IMR-90 (cell line): ENCODE measurements at regions not wholly inside any gene's neighbourhood (a gene's known extent, or its start where the extent isn't known, plus 50 kb on each side); places are given as distances from the start of the nearest gene placed in this dataset.

Experiments
- ATAC-seq: fragments of 200-7000 bp; cut with Tn5 transposase; 2 replicates; pipeline ENCODE4 v1.9.1; 2020; ENCODE audit warnings: low read depth, mild to moderate bottlenecking, moderate library complexity
- BruUV-seq: library from RNA; stranded (reverse); fragments of 400-500 nt; replicated peaks from 2 replicates; lab custom pipeline; 2021; lab: Mats Ljungman, UMichigan
- CTCF ChIA-PET: fragments of 300-600 bp; formaldehyde crosslinking; extraction: SDS; loops from one replicate; lab custom pipeline; 2021; ENCODE audit warnings: antibody characterized with exemption; lab: Yijun Ruan, JAX
- POLR2A ChIA-PET: fragments of 300-600 bp; sonication (Branson Sonifier 250); formaldehyde crosslinking; loops from one replicate; lab custom pipeline; 2022; ENCODE audit warnings: antibody characterized with exemption; ENCODE audit not compliant: unreplicated experiment; lab: Charles Lee
- DNase-seq: peaks from one replicate; pipeline ENCODE4 v3.0.0; 2013
- H2AFZ ChIP-seq: replicated peaks from 2 replicates; pipeline ENCODE3; 2013; ENCODE audit warnings: low read length, mild to moderate bottlenecking; ENCODE audit not compliant: poor library complexity
- H2AK5ac ChIP-seq: 2 replicates; pipeline ENCODE4 v1.6.1; 2013; ENCODE audit warnings: low read depth, low read length, inconsistent platforms
- H2AK9ac ChIP-seq: replicated peaks from 2 replicates; pipeline ENCODE3; 2013; ENCODE audit warnings: mild to moderate bottlenecking, low read depth, low read length, moderate library complexity; ENCODE audit not compliant: poor library complexity
- H2BK120ac ChIP-seq: 2 replicates; pipeline ENCODE4 v1.6.1; 2013; ENCODE audit warnings: low read depth, low read length, inconsistent platforms
- H2BK15ac ChIP-seq: 3 replicates; pipeline ENCODE4 v1.6.1; 2013; ENCODE audit warnings: low read depth, low read length, inconsistent platforms
- H2BK20ac ChIP-seq: 2 replicates; pipeline ENCODE4 v1.6.1; 2013; ENCODE audit warnings: low read depth, mild to moderate bottlenecking, inconsistent platforms, low read length, moderate library complexity
- H2BK5ac ChIP-seq: 2 replicates; pipeline ENCODE4 v1.6.1; 2013; ENCODE audit warnings: mild to moderate bottlenecking, low read depth, low read length, inconsistent platforms; ENCODE audit not compliant: poor library complexity, severe bottlenecking
- H3K14ac ChIP-seq: replicated peaks from 2 replicates; pipeline ENCODE4 v1.6.1; 2013; ENCODE audit warnings: low read depth, low read length, inconsistent platforms
- H3K18ac ChIP-seq: 2 replicates; pipeline ENCODE4 v1.6.1; 2013; ENCODE audit warnings: low read depth, low read length, control low read depth
- H3K23ac ChIP-seq: 2 replicates; pipeline ENCODE4 v1.6.1; 2013; ENCODE audit warnings: low read depth, low read length, inconsistent platforms
- H3K27ac ChIP-seq: 2 replicates; pipeline ENCODE4 v1.5.1; 2013; ENCODE audit warnings: mild to moderate bottlenecking, control low read depth, low read length; ENCODE audit not compliant: insufficient read depth
- H3K27me3 ChIP-seq: 2 replicates; pipeline ENCODE4 v1.6.1; 2013; ENCODE audit warnings: low read length; ENCODE audit not compliant: control insufficient read depth, insufficient read depth
- H3K36me3 ChIP-seq: 2 replicates; pipeline ENCODE4 v1.6.1; 2013; ENCODE audit warnings: low read length, mixed read lengths; ENCODE audit not compliant: control insufficient read depth, insufficient read depth
- H3K4ac ChIP-seq: 2 replicates; pipeline ENCODE4 v1.6.1; 2013; ENCODE audit warnings: low read depth, low read length, inconsistent platforms
- H3K4me1 ChIP-seq: 2 replicates; pipeline ENCODE4 v1.6.1; 2013; ENCODE audit warnings: low read length, mixed read lengths; ENCODE audit not compliant: control insufficient read depth, insufficient read depth
- H3K4me2 ChIP-seq: 2 replicates; pipeline ENCODE4 v1.6.1; 2013; ENCODE audit warnings: low read depth, mild to moderate bottlenecking, control low read depth, low read length, moderate library complexity
- H3K4me3 ChIP-seq: 2 replicates; pipeline ENCODE4 v1.5.1; 2013; ENCODE audit warnings: low read depth, mild to moderate bottlenecking, control low read depth, low read length, moderate library complexity; ENCODE audit not compliant: insufficient read depth
- H3K56ac ChIP-seq: 2 replicates; pipeline ENCODE4 v1.6.1; 2013; ENCODE audit warnings: low read length, inconsistent platforms; ENCODE audit not compliant: insufficient read depth; ENCODE audit errors: extremely low read depth
- H3K79me1 ChIP-seq, 2 experiments: 2 replicates each; pipeline ENCODE4 v1.6.1; 2013; ENCODE audit warnings: low read length in 2 of 2, inconsistent platforms in 1 of 2, low read depth in 1 of 2
- H3K9ac ChIP-seq: 2 replicates; pipeline ENCODE4 v1.6.1; 2013; ENCODE audit warnings: low read depth, low read length, control low read depth
- H3K9me1 ChIP-seq: 2 replicates; pipeline ENCODE4 v1.6.1; 2013; ENCODE audit warnings: low read length, inconsistent platforms; ENCODE audit not compliant: insufficient read depth
- H3K9me3 ChIP-seq: 2 replicates; pipeline ENCODE4 v1.6.1; 2013; ENCODE audit warnings: low read length; ENCODE audit not compliant: control insufficient read depth, insufficient read depth
- H4K20me1 ChIP-seq: 2 replicates; pipeline ENCODE4 v1.6.1; 2013; ENCODE audit warnings: low read length, inconsistent platforms; ENCODE audit not compliant: insufficient read depth
- H4K5ac ChIP-seq: 2 replicates; pipeline ENCODE4 v1.6.1; 2013; ENCODE audit warnings: mild to moderate bottlenecking, low read depth, low read length, control low read depth
- H4K8ac ChIP-seq, 2 experiments: 2 replicates each; pipeline ENCODE4 v1.6.1; 2013; ENCODE audit warnings: low read depth in 2 of 2, low read length in 2 of 2, control low read depth in 1 of 2, inconsistent platforms in 1 of 2
- H4K91ac ChIP-seq: 2 replicates; pipeline ENCODE4 v1.6.1; 2013; ENCODE audit warnings: low read depth, low read length, inconsistent platforms; ENCODE audit not compliant: insufficient read depth
- BHLHE40 ChIP-seq: fragments of 150-350 bp; IDR thresholded peaks from 2 replicates; pipeline ENCODE4 v1.6.1; 2016; ENCODE audit warnings: mild to moderate bottlenecking, low read depth, low read length
- CEBPB ChIP-seq: IDR thresholded peaks from 2 replicates; pipeline ENCODE4 v1.6.1; 2012; ENCODE audit warnings: low read depth, low read length, improper control_type of control experiment
- CTCF ChIP-seq: conservative IDR thresholded peaks from 2 replicates; pipeline ENCODE4 v1.5.1; 2012; ENCODE audit warnings: mild to moderate bottlenecking, low read depth, low read length, improper control_type of control experiment
- FOS ChIP-seq: fragments of 150-350 bp; IDR thresholded peaks from 2 replicates; pipeline ENCODE4 v1.6.1; 2016; ENCODE audit warnings: low read depth, low read length
- MAZ ChIP-seq: IDR thresholded peaks from 2 replicates; pipeline ENCODE4 v1.6.1; 2012; ENCODE audit warnings: low read depth, mild to moderate bottlenecking, low read length, improper control_type of control experiment, moderate library complexity, borderline replicate concordance
- POLR2A ChIP-seq: IDR thresholded peaks from 2 replicates; pipeline ENCODE4 v1.6.1; 2012; ENCODE audit warnings: mild to moderate bottlenecking, low read depth, low read length
- RAD21 ChIP-seq: IDR thresholded peaks from 2 replicates; pipeline ENCODE4 v1.6.1; 2012; ENCODE audit warnings: low read length, improper control_type of control experiment
- WGBS, 2 experiments: methylation state at CpG; one replicate each; pipeline versions ENCODE4 v1.1.5 to v1.1.7; 2013; ENCODE audit warnings: missing lambda C conversion rate in 2 of 2; ENCODE audit not compliant: insufficient read length in 1 of 2; ENCODE audit errors: extremely low coverage in 2 of 2; 5-methylcytosine and 5-hydroxymethylcytosine counted together
- dilution Hi-C: fragments of 300-500 bp; cut with HindIII; formaldehyde crosslinking; loops from one replicate; pipeline ENCODE4 v1.14.3; 2018; ENCODE audit warnings: low sequenced_read_pairs; ENCODE audit not compliant: unreplicated experiment
- in situ Hi-C: fragments of 300-500 bp; cut with MboI; formaldehyde crosslinking; loops from 3 replicates; pipeline ENCODE4 v1.14.3; 2019; ENCODE audit warnings: low sequenced_read_pairs, inconsistent platforms, mixed read lengths
- intact Hi-C: fragments of 100-400 bp; cut with micrococcal nuclease; formaldehyde crosslinking; loops from 2 replicates; pipeline ENCODE4 v1.10.0; 2022
- TF ChIP-seq, protein P1 (sequence below): fragments of 150-350 bp; IDR thresholded peaks from 2 replicates; pipeline ENCODE4 v1.6.1; 2017; ENCODE audit warnings: mild to moderate bottlenecking, antibody characterized with exemption, low read length, low read depth

- Histone ChIP-seq H3K4me3 (no peak overlapping the region), H4K20me1 (no peaks in the 10 kb centered on the region), H2AFZ (no peak overlapping the region), H2AK9ac (no peak overlapping the region), H2AK5ac (no peak overlapping the region), H3K9me3 (no peaks in the 10 kb centered on the region), H3K4ac (no peak overlapping the region), H3K36me3 (no peaks in the 10 kb centered on the region), H4K5ac (no peak overlapping the region), H3K27ac (no peak overlapping the region), H3K23ac (no peak overlapping the region), H3K4me1 (no peaks in the 10 kb centered on the region), H2BK15ac (no peak overlapping the region), H3K56ac (no peak overlapping the region), H3K14ac (no peak overlapping the region), H4K91ac (no peak overlapping the region), H3K79me1 (no peaks in the 10 kb centered on the region), H3K9me1 (no peaks in the 10 kb centered on the region), H3K18ac (no peak overlapping the region), H2BK120ac (no peak overlapping the region), H2BK5ac (no peak overlapping the region), H2BK20ac (no peak overlapping the region), H3K9ac (no peak overlapping the region), H3K4me2 (no peak overlapping the region), H3K27me3 (no peaks in the 10 kb centered on the region), H4K8ac (no peak overlapping the region)
- no CpG with 5 or more reads among the region's 6 CpGs for WGBS, 2 experiments
- TF ChIP-seq, protein P1, sequence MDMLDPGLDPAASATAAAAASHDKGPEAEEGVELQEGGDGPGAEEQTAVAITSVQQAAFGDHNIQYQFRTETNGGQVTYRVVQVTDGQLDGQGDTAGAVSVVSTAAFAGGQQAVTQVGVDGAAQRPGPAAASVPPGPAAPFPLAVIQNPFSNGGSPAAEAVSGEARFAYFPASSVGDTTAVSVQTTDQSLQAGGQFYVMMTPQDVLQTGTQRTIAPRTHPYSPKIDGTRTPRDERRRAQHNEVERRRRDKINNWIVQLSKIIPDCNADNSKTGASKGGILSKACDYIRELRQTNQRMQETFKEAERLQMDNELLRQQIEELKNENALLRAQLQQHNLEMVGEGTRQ, result no peak
- no peak for TF ChIP-seq CEBPB
- no peak for TF ChIP-seq BHLHE40
- no peak for TF ChIP-seq MAZ
- TF ChIP-seq RAD21, result no peak
- no peak for TF ChIP-seq POLR2A
- no peak for TF ChIP-seq FOS
- no peak for TF ChIP-seq CTCF
- no peak for DNase-seq
- in situ Hi-C loops, result no loop called here
- dilution Hi-C loops, result no loop called here
- no TSS peak for BruUV-seq
- CTCF ChIA-PET, result no interaction called here
- intact Hi-C loops, result no loop called here
- POLR2A ChIA-PET, result no interaction called here
- ATAC-seq, result no peak
These were observed 296.0 kb downstream of the PTPRU start for GRCh38 chr1:29532285-29532684.
